SKM-1 (cell line): ENCODE measurements at regions not wholly inside any gene's neighbourhood (a gene's known extent, or its start where the extent isn't known, plus 50 kb on each side); places are given as distances from the start of the nearest gene placed in this dataset.

Experiments
- DNase-seq: peaks from one replicate; lab custom pipeline; 2025; ENCODE audit not compliant: unreplicated experiment; lab: John Stamatoyannopoulos, UW

DNA sequence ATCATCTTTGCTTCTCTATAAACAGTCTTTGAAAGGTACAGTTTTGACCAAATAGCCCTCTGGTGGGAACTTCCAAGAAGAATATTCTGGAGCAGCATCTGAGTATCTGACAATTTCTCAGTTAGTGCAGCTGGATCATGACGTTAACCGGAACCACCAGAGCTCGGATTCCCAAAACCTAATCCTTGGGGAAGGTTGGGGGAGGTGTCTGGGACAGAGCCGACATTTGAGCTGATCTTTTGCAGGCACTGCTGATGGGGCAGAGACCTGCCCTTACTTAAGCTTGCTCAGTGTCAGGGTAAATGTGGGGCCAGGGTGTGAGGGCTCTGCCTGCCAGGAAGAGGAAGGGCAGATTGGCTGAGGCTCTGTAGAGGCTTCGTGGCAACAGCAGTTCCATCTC lies 416.6 kb downstream of the DHX35 start:
- DNase-seq, result no peak

GRCh38 chr20:39376788-39377187 lies 414.6 kb downstream of the DHX35 start:
- no peak for DNase-seq

- no peak for DNase-seq
These were observed 402.2 kb downstream of the DHX35 start for GRCh38 chr20:39364320-39364719.

DNA sequence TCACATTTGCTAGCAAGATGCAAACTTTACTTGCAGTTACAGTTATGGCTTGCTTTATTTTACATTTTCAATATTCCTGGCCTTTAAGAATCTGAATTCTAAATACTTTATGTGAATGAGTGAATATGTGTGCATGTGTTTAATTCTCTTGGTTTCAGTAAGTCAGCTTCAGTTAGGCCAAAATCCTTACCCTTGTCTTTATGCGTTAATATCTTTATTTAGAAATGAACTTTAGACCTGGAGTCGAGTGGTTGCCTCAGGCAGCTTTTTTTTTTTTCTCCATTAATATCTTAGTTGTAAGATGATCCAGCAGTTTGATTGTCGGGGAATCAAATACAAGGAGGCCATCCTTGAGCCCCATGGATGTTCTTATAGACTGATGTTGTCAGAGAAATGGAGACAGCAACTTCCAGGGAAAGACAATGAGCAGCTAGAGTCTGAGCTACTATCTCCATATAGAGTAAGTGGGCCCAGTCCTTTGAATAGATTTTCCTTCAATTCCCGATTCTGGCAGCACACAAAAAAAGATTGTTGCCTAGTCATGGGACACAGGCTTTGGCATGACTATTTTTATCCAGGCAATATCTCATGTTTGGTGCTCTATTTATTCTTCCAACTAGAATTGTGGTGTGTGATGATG lies 398.0 kb downstream of the DHX35 start:
- no peak for DNase-seq

GRCh38 chr20:39358052-39358451 lies 395.9 kb downstream of the DHX35 start:
- DNase-seq, result no peak

- no peak for DNase-seq
These were observed 394.8 kb downstream of the DHX35 start for GRCh38 chr20:39356908-39357307.

- no peak for DNase-seq
These were observed 387.1 kb downstream of the DHX35 start for GRCh38 chr20:39349240-39349639.

GRCh38 chr20:39347626-39348025 lies 385.5 kb downstream of the DHX35 start:
- DNase-seq, result no peak

DNA sequence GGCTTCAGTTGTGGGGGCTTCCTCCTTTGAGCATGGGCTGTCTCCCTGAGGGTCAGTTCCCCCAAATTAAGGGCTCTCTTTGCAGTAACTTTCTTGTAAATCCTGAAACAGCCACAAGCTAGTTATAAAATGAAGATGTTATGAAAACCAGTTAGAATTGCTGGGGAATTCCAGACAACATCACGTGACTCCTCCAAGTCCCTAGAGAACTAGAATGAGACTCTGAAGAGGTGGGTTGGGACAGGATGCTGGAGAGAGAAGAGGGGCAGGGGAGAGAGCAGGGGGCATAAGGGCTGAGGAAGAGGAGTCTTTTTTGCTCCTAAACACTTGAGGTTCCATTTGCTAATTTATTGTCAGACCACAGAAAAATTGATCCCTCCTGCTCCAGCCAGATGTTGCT lies 380.3 kb downstream of the DHX35 start:
- no peak for DNase-seq

DNA sequence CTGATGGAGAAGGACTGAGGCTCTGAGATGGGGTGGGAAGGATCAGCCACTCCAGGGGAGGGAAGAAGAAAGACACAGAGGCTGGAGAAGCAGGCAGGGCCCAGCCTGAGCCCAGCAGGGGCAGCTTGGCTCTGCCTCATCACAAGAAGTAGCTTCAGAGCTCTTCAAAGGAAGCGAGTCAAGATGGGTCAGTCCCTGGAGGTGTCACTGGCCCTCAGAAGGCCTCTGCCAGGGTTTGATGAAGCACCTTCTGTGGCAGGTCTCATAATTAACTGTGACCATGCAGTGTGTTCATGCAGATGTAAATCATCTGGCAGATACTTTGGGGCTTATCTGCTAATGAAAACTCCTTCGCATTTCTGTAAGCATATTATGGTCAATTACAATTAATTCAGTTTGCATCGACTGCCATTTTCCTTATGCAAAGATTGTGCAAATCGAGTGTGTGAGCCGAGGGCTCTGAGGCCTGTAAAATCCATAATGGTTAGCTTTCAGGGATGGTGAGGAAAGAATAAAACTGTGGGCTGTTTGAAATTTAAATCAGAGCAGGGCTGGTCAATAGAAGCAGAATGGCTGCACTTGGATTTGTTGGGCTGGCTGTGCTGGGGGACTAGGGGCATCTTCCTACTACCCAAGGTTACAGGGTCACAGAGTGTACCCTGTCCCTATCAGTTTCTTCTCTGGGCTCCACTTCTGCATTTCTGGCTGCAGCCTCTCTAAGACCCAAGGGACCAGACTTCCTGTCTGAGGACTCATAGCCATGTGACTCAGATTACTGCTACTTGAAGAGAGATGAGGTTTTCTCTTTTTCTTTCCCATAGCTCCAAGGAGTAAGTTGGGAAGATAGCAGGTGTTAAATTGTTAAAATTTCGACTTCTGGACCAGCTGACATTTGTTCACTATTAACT lies 376.6 kb downstream of the DHX35 start:
- DNase-seq, result peak; percentile 2

DNA sequence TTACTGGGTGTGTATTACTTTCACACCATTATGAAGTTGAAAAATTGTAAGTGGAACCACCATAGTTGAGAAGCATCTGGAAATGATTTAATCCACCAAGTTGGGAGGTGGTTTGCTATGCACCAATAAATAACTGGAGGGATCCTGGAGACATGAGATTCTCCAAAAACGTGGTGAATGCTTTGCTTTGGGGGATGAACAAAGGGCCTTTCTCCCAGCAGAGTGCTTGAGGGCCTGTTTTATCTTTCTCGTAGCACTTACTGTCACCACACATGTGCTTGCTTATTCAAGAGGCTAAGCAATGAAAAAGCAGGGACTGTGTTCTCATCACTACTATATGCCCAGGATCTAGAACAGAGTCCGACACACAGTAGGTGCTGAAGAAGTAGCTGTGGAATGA lies 371.1 kb downstream of the DHX35 start:
- DNase-seq, result no peak

GRCh38 chr20:39328347-39328746 lies 366.2 kb downstream of the DHX35 start:
- DNase-seq, result no peak

DNA sequence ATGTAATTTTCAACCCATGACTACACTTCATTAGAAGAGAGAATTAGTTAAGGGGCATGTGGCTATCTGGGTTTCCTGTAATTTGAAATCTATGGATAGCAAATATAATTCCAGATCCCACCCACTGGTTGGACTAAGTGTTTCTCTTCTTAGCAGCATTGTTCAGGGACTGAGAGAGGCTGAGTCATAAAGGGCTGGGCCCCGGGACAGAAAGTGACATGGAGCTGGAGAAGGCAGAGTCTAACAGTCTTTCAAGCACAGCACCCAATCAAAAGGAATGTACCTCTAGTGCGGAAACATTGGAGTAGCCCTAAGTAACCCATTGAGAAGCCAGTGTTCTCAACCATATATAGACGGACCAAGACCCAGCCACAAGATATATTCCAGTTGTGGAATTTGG lies 363.9 kb downstream of the DHX35 start:
- DNase-seq, result no peak

DNA sequence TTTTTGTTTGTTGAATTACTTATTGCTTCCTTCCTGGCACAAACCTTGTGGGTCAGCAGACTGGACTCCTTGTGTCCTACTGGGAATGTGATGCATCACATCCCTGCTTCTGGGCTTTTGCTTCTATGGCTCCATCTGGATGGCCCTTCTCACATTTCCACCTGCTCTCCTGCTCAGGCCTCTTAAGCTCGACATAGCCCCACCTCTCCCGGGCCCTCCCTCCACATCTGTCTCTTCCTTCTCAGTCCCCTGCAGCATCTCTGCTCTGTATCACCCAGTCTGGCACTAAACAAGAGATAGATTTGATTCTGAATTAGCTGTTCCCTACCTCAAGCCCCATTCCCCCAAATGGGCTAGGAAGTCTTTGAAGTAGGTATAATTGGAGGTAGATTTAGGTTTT lies 356.8 kb downstream of the DHX35 start:
- DNase-seq, result no peak

DNA sequence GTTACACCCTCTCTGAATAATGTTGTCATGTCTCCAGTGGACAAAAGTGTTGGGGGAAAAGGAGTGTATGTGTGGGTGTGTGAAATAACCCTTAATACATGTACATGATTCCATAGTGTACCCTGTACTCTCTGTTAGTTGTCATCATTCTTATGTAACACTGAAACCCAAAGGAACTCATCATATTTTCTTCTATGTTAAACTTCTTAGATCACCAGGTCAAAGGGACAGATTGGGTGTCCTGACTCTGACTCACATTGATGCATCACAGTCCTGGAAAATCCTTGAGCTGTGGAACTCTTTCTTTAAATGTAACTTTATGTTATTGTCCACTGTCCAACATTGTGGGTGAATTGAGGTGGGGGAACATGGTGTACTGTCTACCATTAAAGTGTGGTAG lies 350.5 kb downstream of the DHX35 start:
- no peak for DNase-seq

- DNase-seq, result no peak
These were observed 349.8 kb downstream of the DHX35 start for GRCh38 chr20:39311851-39312506.

- no peak for DNase-seq
These were observed 348.3 kb downstream of the DHX35 start for GRCh38 chr20:39310363-39310995.

DNA sequence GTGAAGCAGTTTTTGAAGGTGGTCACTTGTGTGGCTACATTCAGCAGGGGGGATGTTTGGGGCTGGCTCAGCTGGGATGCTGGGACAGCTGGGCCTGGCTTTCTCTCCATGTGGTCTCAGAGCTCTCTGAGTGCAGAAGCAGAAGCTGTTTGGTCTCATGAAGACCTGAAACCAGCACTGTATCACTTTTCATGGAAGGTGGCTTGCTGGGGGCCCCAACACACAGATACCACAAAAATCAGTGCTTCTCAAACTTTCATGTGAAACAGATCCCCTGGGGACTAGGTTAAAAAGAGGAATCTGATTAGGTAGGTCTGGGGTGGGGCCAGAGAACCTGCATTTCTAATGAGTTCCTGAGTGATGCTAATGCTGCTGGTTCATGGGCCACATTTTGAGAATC lies 347.3 kb downstream of the DHX35 start:
- no peak for DNase-seq

GRCh38 chr20:39302312-39302711 lies 340.2 kb downstream of the DHX35 start:
- no peak for DNase-seq

DNA sequence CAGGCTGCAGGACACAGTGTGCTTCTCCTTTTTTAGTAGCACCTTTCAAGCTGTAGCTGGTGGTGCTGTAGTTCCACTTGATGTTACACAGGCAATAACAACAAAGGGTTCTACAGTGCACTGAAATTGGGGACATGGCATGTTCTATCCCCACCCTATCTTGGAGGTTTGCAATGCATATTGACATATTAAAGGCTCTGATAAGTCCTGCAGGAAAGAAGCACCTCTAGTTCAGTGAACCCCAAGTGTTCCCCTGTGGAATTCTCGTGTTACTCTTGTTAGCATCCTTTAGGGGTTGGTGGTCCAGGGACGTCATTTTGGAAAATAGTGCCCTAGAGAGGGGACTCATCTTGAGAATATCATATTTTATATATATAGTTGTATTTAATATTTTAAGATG lies 337.6 kb downstream of the DHX35 start:
- no peak for DNase-seq
